Liver (tissue), 8 donors: ENCODE measurements at regions not wholly inside any gene's neighbourhood (a gene's known extent, or its start where the extent isn't known, plus 50 kb on each side); places are given as distances from the start of the nearest gene placed in this dataset.

Source experiments
- DNase-seq: peaks from one replicate; pipeline ENCODE4 v3.0.0-alpha.2; 2017; ENCODE audit warnings: low spot score
- H3K27ac ChIP-seq, 2 donors: one replicate each; pipeline ENCODE4 v1.7.0; 2013; ENCODE audit warnings: inconsistent platforms in 2 of 2, low read length in 2 of 2, control low read depth in 1 of 2, low read depth in 1 of 2, mild to moderate bottlenecking in 1 of 2
- H3K27me3 ChIP-seq, 4 donors: one replicate each; pipeline versions ENCODE4 v1.6.1 to v1.7.0; 2013; ENCODE audit warnings: low read length in 3 of 4, inconsistent platforms in 1 of 4, mild to moderate bottlenecking in 1 of 4, moderate library complexity in 1 of 4; ENCODE audit not compliant: control insufficient read depth in 4 of 4, insufficient read depth in 4 of 4
- H3K36me3 ChIP-seq, 4 donors: one replicate each; pipeline versions ENCODE4 v1.6.1 to v1.7.0; 2013; ENCODE audit warnings: low read length in 3 of 4, mild to moderate bottlenecking in 3 of 4, low read depth in 1 of 4, moderate library complexity in 1 of 4; ENCODE audit not compliant: control insufficient read depth in 4 of 4, insufficient read depth in 3 of 4
- H3K4me1 ChIP-seq, 4 donors: one replicate each; pipeline versions ENCODE4 v1.6.1 to v1.7.0; 2013; ENCODE audit warnings: low read length in 3 of 4, mild to moderate bottlenecking in 3 of 4, moderate library complexity in 1 of 4; ENCODE audit not compliant: control insufficient read depth in 4 of 4, insufficient read depth in 4 of 4
- H3K4me3 ChIP-seq, 3 donors: one replicate each; pipeline versions ENCODE4 v1.6.1 to v1.7.0; 2013; ENCODE audit warnings: low read length in 3 of 3, control low read depth in 1 of 3, low read depth in 1 of 3, mild to moderate bottlenecking in 1 of 3
- H3K9ac ChIP-seq, 2 donors: one replicate each; pipeline ENCODE4 v1.7.0; 2013; ENCODE audit warnings: low read length in 2 of 2, mild to moderate bottlenecking in 2 of 2, moderate library complexity in 2 of 2, control low read depth in 1 of 2, low read depth in 1 of 2
- H3K9me3 ChIP-seq, 4 donors: one replicate each; pipeline versions ENCODE4 v1.6.1 to v1.7.0; 2013; ENCODE audit warnings: low read length in 3 of 4; ENCODE audit not compliant: control insufficient read depth in 4 of 4
- ATF3 ChIP-seq: IDR thresholded peaks from 2 replicates; pipeline ENCODE4 v1.6.1; 2016; ENCODE audit warnings: antibody characterized with exemption
- CTCF ChIP-seq: fragments of 150-350 bp; IDR thresholded peaks from 2 replicates; pipeline ENCODE4 v1.5.1; 2017; ENCODE audit warnings: improper control_type of control experiment, low read depth, low read length; ENCODE audit not compliant: missing input control
- EGR1 ChIP-seq, 2 donors: IDR thresholded peaks; 2 replicates each; pipeline ENCODE4 v1.6.1; 2016 to 2018; ENCODE audit warnings: antibody characterized with exemption in 2 of 2, low read depth in 2 of 2
- FOXA1 ChIP-seq: IDR thresholded peaks from 2 replicates; pipeline ENCODE4 v1.6.1; 2016; ENCODE audit warnings: antibody characterized with exemption
- FOXA2 ChIP-seq: IDR thresholded peaks from 2 replicates; pipeline ENCODE4 v1.6.1; 2016; ENCODE audit warnings: antibody characterized with exemption
- GABPA ChIP-seq, 2 donors: IDR thresholded peaks in 1 of 2; conservative IDR thresholded peaks in 1 of 2; 2 replicates each; pipeline ENCODE4 v1.6.1; 2016; ENCODE audit warnings: antibody characterized with exemption in 2 of 2, mild to moderate bottlenecking in 1 of 2, moderate library complexity in 1 of 2
- HNF4A ChIP-seq, 2 donors: conservative IDR thresholded peaks; 2 replicates each; pipeline ENCODE4 v1.6.1; 2016; ENCODE audit warnings: antibody characterized with exemption in 2 of 2, mild to moderate bottlenecking in 2 of 2
- HNF4G ChIP-seq: IDR thresholded peaks from 2 replicates; pipeline ENCODE4 v1.6.1; 2016; ENCODE audit warnings: antibody characterized with exemption
- JUND ChIP-seq, 2 donors: IDR thresholded peaks; 2 replicates each; pipeline ENCODE4 v1.6.1; 2016; ENCODE audit warnings: antibody characterized with exemption in 2 of 2
- MAX ChIP-seq: IDR thresholded peaks from 2 replicates; pipeline ENCODE4 v1.6.1; 2016; ENCODE audit warnings: antibody characterized with exemption
- NR2F2 ChIP-seq: IDR thresholded peaks from 2 replicates; pipeline ENCODE4 v1.6.1; 2016; ENCODE audit warnings: antibody characterized with exemption
- RAD21 ChIP-seq, 2 donors: IDR thresholded peaks; 2 replicates each; pipeline ENCODE4 v1.6.1; 2016; ENCODE audit warnings: antibody characterized with exemption in 2 of 2, mild to moderate bottlenecking in 2 of 2
- REST ChIP-seq: IDR thresholded peaks from 2 replicates; pipeline ENCODE4 v1.6.1; 2016; ENCODE audit warnings: antibody characterized with exemption, mild to moderate bottlenecking
- RXRA ChIP-seq, 2 donors: IDR thresholded peaks; 2 replicates each; pipeline ENCODE4 v1.6.1; 2017 to 2018; ENCODE audit warnings: antibody characterized with exemption in 2 of 2, mild to moderate bottlenecking in 1 of 2
- SP1 ChIP-seq: IDR thresholded peaks from 2 replicates; pipeline ENCODE4 v1.6.1; 2018; ENCODE audit warnings: antibody characterized with exemption, mild to moderate bottlenecking
- TAF1 ChIP-seq: conservative IDR thresholded peaks from 2 replicates; pipeline ENCODE4 v1.6.1; 2016; ENCODE audit warnings: antibody characterized with exemption, mild to moderate bottlenecking
- YY1 ChIP-seq: IDR thresholded peaks from 2 replicates; pipeline ENCODE4 v1.6.1; 2016; ENCODE audit warnings: antibody characterized with exemption, mild to moderate bottlenecking
- ZBTB33 ChIP-seq: IDR thresholded peaks from 2 replicates; pipeline ENCODE4 v1.6.1; 2016; ENCODE audit warnings: antibody characterized with exemption
- WGBS: extraction: QIAGEN DNeasy Blood & Tissue Kit; methylation state at CpG from one replicate; pipeline ENCODE4 v1.1.7; 2013; 5-methylcytosine and 5-hydroxymethylcytosine counted together
- donor health status: healthy.
- donor health status: healthy.
- donor health status: healthy.
- donor health status: healthy.
- donor health status: healthy.

GRCh38 chr5:2455878-2456277 is 295.6 kb downstream of the IRX2 start:
- no peaks in the 10 kb centered on the region for H3K36me3 ChIP-seq
- peaks cover 0 to 3% (median 0%) of the 10 kb centered on the region in 4 donors for H3K27me3 ChIP-seq
- no peak for DNase-seq
- no peak overlapping the region for H3K27ac ChIP-seq
- 46% methylated on average over 3 of the region's 3 CpGs for WGBS
- H3K4me3 ChIP-seq = no peak overlapping the region
- no peaks in the 10 kb centered on the region for H3K9me3 ChIP-seq
- TF ChIP-seq GABPA (IDR thresholded peaks at IDR 0.05 in 1 of 2, conservative IDR thresholded peaks at IDR 0.05 in 1 of 2) (no peak), SP1 (no peak), YY1 (no peak), FOXA1 (no peak), MAX (no peak), FOXA2 (no peak), EGR1 (IDR thresholded peaks at IDR 0.05; ENCODE audit: low read depth in 2 of 2) (no peak), NR2F2 (no peak), RXRA (IDR thresholded peaks at IDR 0.05) (peak in 1 of 2 donors; percentile 18), HNF4A (conservative IDR thresholded peaks at IDR 0.05) (peak; percentile 66 to 67), CTCF (no peak), HNF4G (no peak)
- H3K4me1 ChIP-seq = no peaks in the 10 kb centered on the region
- no peak overlapping the region for H3K9ac ChIP-seq

GRCh38 chr5:2454876-2455275 is 296.6 kb downstream of the IRX2 start:
- H3K9me3 ChIP-seq = no peaks in the 10 kb centered on the region
- no peak overlapping the region for H3K27ac ChIP-seq
- peaks cover 0 to 3% (median 0%) of the 10 kb centered on the region in 4 donors for H3K27me3 ChIP-seq
- no peak for TF ChIP-seq ZBTB33
- TF ChIP-seq HNF4G = no peak
- H3K4me3 ChIP-seq = no peak overlapping the region
- no peaks in the 10 kb centered on the region for H3K36me3 ChIP-seq
- 89% methylated on average over 5 of the region's 5 CpGs for WGBS
- H3K4me1 ChIP-seq = no peaks in the 10 kb centered on the region
- DNase-seq = no peak
- H3K9ac ChIP-seq = no peak overlapping the region

GRCh38 chr5:2453781-2454180 is 297.7 kb downstream of the IRX2 start:
- 82% methylated on average over 3 of the region's 3 CpGs for WGBS
- Histone ChIP-seq H3K9me3 (no peaks in the 10 kb centered on the region), H3K27ac (no peak overlapping the region), H3K4me1 (no peaks in the 10 kb centered on the region), H3K9ac (no peak overlapping the region), H3K27me3 (peaks cover 0 to 3% (median 0%) of the 10 kb centered on the region in 4 donors), H3K36me3 (no peaks in the 10 kb centered on the region), H3K4me3 (no peak overlapping the region)
- no peak for DNase-seq
- TF ChIP-seq ATF3 (no peak), RXRA (IDR thresholded peaks at IDR 0.05) (no peak), GABPA (IDR thresholded peaks at IDR 0.05 in 1 of 2, conservative IDR thresholded peaks at IDR 0.05 in 1 of 2) (no peak), JUND (IDR thresholded peaks at IDR 0.05) (no peak), SP1 (no peak), MAX (no peak), HNF4G (no peak), HNF4A (conservative IDR thresholded peaks at IDR 0.05) (no peak), REST (no peak), TAF1 (no peak), FOXA1 (no peak), EGR1 (IDR thresholded peaks at IDR 0.05; ENCODE audit: low read depth in 2 of 2) (no peak), CTCF (no peak), FOXA2 (no peak), RAD21 (IDR thresholded peaks at IDR 0.05) (no peak), YY1 (no peak)
